Neural cell (in vitro differentiated cells): ENCODE measurements at regions not wholly inside any gene's neighbourhood (a gene's known extent, or its start where the extent isn't known, plus 50 kb on each side); places are given as distances from the start of the nearest gene placed in this dataset.

Experiments
- H2AFZ ChIP-seq: fragments of 200-600, 300-800 bp; sonication (generic), shearing (Covaris generic); 2 replicates; pipeline ENCODE4 v1.6.0; 2014; ENCODE audit warnings: low read depth, mild to moderate bottlenecking, antibody characterized with exemption, low read length, moderate library complexity
- H3F3A ChIP-seq: fragments of 200-600 bp; shearing (Covaris generic); 2 replicates; pipeline ENCODE4 v1.6.1; 2016; ENCODE audit warnings: mild to moderate bottlenecking, moderate library complexity, mixed read lengths, antibody characterized with exemption, low read length; ENCODE audit not compliant: insufficient read depth, poor library complexity, severe bottlenecking
- H3K27ac ChIP-seq: fragments of 200-600, 300-800 bp; sonication (generic), shearing (Covaris generic); 2 replicates; pipeline ENCODE4 v1.5.1; 2014; ENCODE audit warnings: mild to moderate bottlenecking, low read length, moderate library complexity
- H3K27me3 ChIP-seq: fragments of 300-800, 200-600 bp; sonication (generic), shearing (Covaris generic); 2 replicates; pipeline ENCODE4 v1.6.0; 2014; ENCODE audit warnings: mild to moderate bottlenecking, low read depth, low read length, moderate library complexity; ENCODE audit not compliant: insufficient read depth
- H3K36me3 ChIP-seq: fragments of 300-800, 200-600 bp; sonication (generic), shearing (Covaris generic); 2 replicates; pipeline ENCODE4 v1.5.1; 2014; ENCODE audit warnings: mild to moderate bottlenecking, antibody characterized with exemption, low read length, moderate library complexity; ENCODE audit not compliant: insufficient read depth
- H3K4me2 ChIP-seq: fragments of 300-800, 200-600 bp; sonication (generic), shearing (Covaris generic); 2 replicates; pipeline ENCODE4 v1.6.0; 2014; ENCODE audit warnings: mild to moderate bottlenecking, low read length
- H3K4me3 ChIP-seq: fragments of 300-800, 200-600 bp; sonication (generic), shearing (Covaris generic); 2 replicates; pipeline ENCODE4 v1.5.1; 2014; ENCODE audit warnings: mild to moderate bottlenecking, low read length, moderate library complexity
- H3K79me2 ChIP-seq: fragments of 200-600 bp; shearing (Covaris generic); replicated peaks from 2 replicates; pipeline ENCODE4 v1.6.0; 2014; ENCODE audit warnings: mild to moderate bottlenecking, low read length, moderate library complexity; ENCODE audit not compliant: insufficient read depth
- H3K9ac ChIP-seq: fragments of 300-800, 200-600 bp; sonication (generic), shearing (Covaris generic); 2 replicates; pipeline ENCODE4 v1.6.1; 2016; ENCODE audit warnings: mild to moderate bottlenecking, low read length, mixed read lengths
- H3K9me2 ChIP-seq: fragments of 200-600 bp; shearing (Covaris generic); 2 replicates; pipeline ENCODE4 v1.6.1; 2016; ENCODE audit warnings: mild to moderate bottlenecking, low read length, mixed read lengths; ENCODE audit not compliant: insufficient read depth
- H3K9me3 ChIP-seq: fragments of 200-600, 300-800 bp; sonication (generic), shearing (Covaris generic); 2 replicates; pipeline ENCODE4 v1.6.1; 2016; ENCODE audit warnings: mild to moderate bottlenecking, mixed run types, low read length, moderate library complexity, mixed read lengths
- H4K20me1 ChIP-seq: fragments of 200-600 bp; shearing (Covaris generic); 2 replicates; pipeline ENCODE4 v1.6.1; 2016; ENCODE audit warnings: mild to moderate bottlenecking, mixed run types; ENCODE audit not compliant: insufficient read depth
- CTCF ChIP-seq: fragments of 450-650 bp; IDR thresholded peaks from 2 replicates; pipeline ENCODE4 v1.5.1; 2014; ENCODE audit warnings: antibody characterized with exemption, mild to moderate bottlenecking, moderate library complexity; ENCODE audit not compliant: poor library complexity, severe bottlenecking
- EP300 ChIP-seq: fragments of 450-650 bp; conservative IDR thresholded peaks from 2 replicates; pipeline ENCODE4 v1.6.1; 2014; ENCODE audit warnings: antibody characterized with exemption, mild to moderate bottlenecking, moderate library complexity; ENCODE audit not compliant: poor library complexity, severe bottlenecking
- EZH2 ChIP-seq: fragments of 200-600, 300-800 bp; shearing (Covaris generic), sonication (generic); IDR thresholded peaks from 2 replicates; pipeline ENCODE4 v1.6.1; 2014; ENCODE audit warnings: antibody characterized with exemption, low read length, borderline replicate concordance, mild to moderate bottlenecking; ENCODE audit not compliant: insufficient read depth, poor library complexity, severe bottlenecking
- MXI1 ChIP-seq: fragments of 450-650 bp; conservative IDR thresholded peaks from 2 replicates; pipeline ENCODE4 v1.6.1; 2014; ENCODE audit warnings: antibody characterized with exemption, mild to moderate bottlenecking; ENCODE audit not compliant: poor library complexity, severe bottlenecking
- POLR2AphosphoS5 ChIP-seq: IDR thresholded peaks from 2 replicates; pipeline ENCODE4 v1.6.1; 2012
- RAD21 ChIP-seq: fragments of 450-650 bp; conservative IDR thresholded peaks from 2 replicates; pipeline ENCODE4 v1.6.1; 2014; ENCODE audit warnings: antibody characterized with exemption, mild to moderate bottlenecking, moderate library complexity
- SMC3 ChIP-seq: fragments of 450-650 bp; conservative IDR thresholded peaks from 2 replicates; pipeline ENCODE4 v1.6.1; 2014; ENCODE audit warnings: antibody characterized with exemption, mild to moderate bottlenecking, moderate library complexity; ENCODE audit not compliant: poor library complexity
- TAF1 ChIP-seq: IDR thresholded peaks from 2 replicates; pipeline ENCODE4 v1.6.1; 2012; ENCODE audit warnings: low read depth
- TF ChIP-seq, protein P1 (sequence below): IDR thresholded peaks from 2 replicates; pipeline ENCODE4 v1.6.1; 2012; ENCODE audit warnings: borderline replicate concordance

- Histone ChIP-seq H3K36me3 (no peaks in the 10 kb centered on the region), H3K9me3 (no peaks in the 10 kb centered on the region), H4K20me1 (no peaks in the 10 kb centered on the region), H2AFZ (no peak overlapping the region), H3K27ac (peak overlapping the region; percentile 76), H3K4me3 (no peak overlapping the region), H3K27me3 (no peaks in the 10 kb centered on the region), H3K9ac (no peak overlapping the region), H3K4me2 (no peak overlapping the region), H3K79me2 (no peaks in the 10 kb centered on the region), H3K9me2 (no peaks in the 10 kb centered on the region), H3F3A (no peaks in the 10 kb centered on the region)
- TF ChIP-seq RAD21 (no peak), POLR2AphosphoS5 (no peak), SMC3 (no peak), MXI1 (no peak), EZH2 (no peak), CTCF (no peak)
- TF ChIP-seq, protein P1, sequence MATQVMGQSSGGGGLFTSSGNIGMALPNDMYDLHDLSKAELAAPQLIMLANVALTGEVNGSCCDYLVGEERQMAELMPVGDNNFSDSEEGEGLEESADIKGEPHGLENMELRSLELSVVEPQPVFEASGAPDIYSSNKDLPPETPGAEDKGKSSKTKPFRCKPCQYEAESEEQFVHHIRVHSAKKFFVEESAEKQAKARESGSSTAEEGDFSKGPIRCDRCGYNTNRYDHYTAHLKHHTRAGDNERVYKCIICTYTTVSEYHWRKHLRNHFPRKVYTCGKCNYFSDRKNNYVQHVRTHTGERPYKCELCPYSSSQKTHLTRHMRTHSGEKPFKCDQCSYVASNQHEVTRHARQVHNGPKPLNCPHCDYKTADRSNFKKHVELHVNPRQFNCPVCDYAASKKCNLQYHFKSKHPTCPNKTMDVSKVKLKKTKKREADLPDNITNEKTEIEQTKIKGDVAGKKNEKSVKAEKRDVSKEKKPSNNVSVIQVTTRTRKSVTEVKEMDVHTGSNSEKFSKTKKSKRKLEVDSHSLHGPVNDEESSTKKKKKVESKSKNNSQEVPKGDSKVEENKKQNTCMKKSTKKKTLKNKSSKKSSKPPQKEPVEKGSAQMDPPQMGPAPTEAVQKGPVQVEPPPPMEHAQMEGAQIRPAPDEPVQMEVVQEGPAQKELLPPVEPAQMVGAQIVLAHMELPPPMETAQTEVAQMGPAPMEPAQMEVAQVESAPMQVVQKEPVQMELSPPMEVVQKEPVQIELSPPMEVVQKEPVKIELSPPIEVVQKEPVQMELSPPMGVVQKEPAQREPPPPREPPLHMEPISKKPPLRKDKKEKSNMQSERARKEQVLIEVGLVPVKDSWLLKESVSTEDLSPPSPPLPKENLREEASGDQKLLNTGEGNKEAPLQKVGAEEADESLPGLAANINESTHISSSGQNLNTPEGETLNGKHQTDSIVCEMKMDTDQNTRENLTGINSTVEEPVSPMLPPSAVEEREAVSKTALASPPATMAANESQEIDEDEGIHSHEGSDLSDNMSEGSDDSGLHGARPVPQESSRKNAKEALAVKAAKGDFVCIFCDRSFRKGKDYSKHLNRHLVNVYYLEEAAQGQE, result no peak
Measured at GRCh38 chr16:9362604-9363003, 271.2 kb downstream of the HAPSTR1 start.

GRCh38 chr16:9363520-9363919, 272.1 kb downstream of the HAPSTR1 start:
- H3K4me3 ChIP-seq, result peak overlapping the region; percentile 18
- no peaks in the 10 kb centered on the region for H3K79me2 ChIP-seq
- H3K9me2 ChIP-seq, result no peaks in the 10 kb centered on the region
- no peaks in the 10 kb centered on the region for H3K36me3 ChIP-seq
- TF ChIP-seq EP300 (peak; percentile 95), TAF1 (no peak), RAD21 (peak; percentile 29), POLR2AphosphoS5 (peak; percentile 86)
- TF ChIP-seq, protein P1, result peak; percentile 84
- H3K27me3 ChIP-seq, result no peaks in the 10 kb centered on the region
- no peaks in the 10 kb centered on the region for H4K20me1 ChIP-seq
- H3K9ac ChIP-seq, result peak overlapping the region; percentile 4
- H3F3A ChIP-seq, result no peaks in the 10 kb centered on the region
- H3K9me3 ChIP-seq, result no peaks in the 10 kb centered on the region
- peak overlapping the region; percentile 76 for H3K27ac ChIP-seq
- no peak overlapping the region for H2AFZ ChIP-seq
- H3K4me2 ChIP-seq, result no peak overlapping the region
